Choroid plexus epithelial cell (primary cell): ENCODE measurements at regions not wholly inside any gene's neighbourhood (a gene's known extent, or its start where the extent isn't known, plus 50 kb on each side); places are given as distances from the start of the nearest gene placed in this dataset.
"Not testable (repeated sequence)": the region's sequence is repeated elsewhere in the genome, so short reads cannot be mapped to it uniquely, and the experiment has no call there.

Experiments used
- DNase-seq: peaks from one replicate; pipeline ENCODE4 v3.0.0-alpha.2; 2010; ENCODE audit warnings: low read depth
- H3K4me3 ChIP-seq: 2 replicates; pipeline ENCODE4 v1.5.1; 2011; ENCODE audit warnings: low read depth, mild to moderate bottlenecking, control low read depth, low read length, moderate library complexity
- TF ChIP-seq, protein P1 (sequence below): conservative IDR thresholded peaks from 2 replicates; pipeline ENCODE4 v1.5.1; 2011; ENCODE audit warnings: low read depth, mild to moderate bottlenecking, control low read depth, inconsistent platforms, low read length, moderate library complexity

DNA sequence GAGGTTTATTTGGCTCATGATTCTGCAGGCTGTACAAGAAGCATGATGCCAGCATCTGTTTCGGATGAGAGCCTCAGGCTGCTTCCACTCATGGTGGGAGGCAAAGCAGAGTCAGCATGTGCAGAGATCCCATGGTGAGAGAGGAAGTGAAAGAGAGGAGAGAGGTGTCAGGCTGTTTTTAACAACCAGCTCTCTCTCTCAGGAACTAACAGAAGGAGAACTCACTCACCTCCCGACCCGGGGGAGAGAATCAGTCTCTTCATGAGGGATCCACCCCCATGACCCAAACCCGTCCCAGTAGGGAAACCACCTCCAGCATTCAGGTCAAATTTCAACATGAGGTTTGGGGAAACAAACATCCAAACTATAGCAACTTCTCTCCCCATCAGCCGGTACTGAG is 187.7 kb downstream of the ENC1 start:
- no peak overlapping the region for H3K4me3 ChIP-seq
- peak; percentile 10 for DNase-seq
- TF ChIP-seq, protein P1, sequence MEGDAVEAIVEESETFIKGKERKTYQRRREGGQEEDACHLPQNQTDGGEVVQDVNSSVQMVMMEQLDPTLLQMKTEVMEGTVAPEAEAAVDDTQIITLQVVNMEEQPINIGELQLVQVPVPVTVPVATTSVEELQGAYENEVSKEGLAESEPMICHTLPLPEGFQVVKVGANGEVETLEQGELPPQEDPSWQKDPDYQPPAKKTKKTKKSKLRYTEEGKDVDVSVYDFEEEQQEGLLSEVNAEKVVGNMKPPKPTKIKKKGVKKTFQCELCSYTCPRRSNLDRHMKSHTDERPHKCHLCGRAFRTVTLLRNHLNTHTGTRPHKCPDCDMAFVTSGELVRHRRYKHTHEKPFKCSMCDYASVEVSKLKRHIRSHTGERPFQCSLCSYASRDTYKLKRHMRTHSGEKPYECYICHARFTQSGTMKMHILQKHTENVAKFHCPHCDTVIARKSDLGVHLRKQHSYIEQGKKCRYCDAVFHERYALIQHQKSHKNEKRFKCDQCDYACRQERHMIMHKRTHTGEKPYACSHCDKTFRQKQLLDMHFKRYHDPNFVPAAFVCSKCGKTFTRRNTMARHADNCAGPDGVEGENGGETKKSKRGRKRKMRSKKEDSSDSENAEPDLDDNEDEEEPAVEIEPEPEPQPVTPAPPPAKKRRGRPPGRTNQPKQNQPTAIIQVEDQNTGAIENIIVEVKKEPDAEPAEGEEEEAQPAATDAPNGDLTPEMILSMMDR = no peak

DNA sequence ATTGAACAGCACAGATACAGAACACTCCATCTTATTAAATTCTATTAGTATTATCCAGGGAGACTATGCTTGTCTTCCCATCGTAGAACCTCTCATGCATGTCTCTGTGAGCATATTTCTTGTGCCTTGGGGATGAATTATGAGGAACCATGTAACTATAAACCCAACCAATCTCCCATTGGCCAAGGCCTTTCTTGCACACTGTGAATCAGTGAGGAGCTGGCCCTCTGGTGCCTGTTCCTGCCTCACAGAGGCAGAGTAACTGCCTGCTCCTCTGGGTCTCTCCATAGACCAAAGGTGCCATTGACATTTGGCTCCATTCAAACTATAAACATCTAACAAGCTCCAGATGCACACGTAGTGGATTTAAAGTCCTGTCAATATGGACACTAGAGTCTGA is 190.4 kb downstream of the ENC1 start:
- no peak overlapping the region for H3K4me3 ChIP-seq
- no peak for DNase-seq
- TF ChIP-seq, protein P1 = no peak

DNA sequence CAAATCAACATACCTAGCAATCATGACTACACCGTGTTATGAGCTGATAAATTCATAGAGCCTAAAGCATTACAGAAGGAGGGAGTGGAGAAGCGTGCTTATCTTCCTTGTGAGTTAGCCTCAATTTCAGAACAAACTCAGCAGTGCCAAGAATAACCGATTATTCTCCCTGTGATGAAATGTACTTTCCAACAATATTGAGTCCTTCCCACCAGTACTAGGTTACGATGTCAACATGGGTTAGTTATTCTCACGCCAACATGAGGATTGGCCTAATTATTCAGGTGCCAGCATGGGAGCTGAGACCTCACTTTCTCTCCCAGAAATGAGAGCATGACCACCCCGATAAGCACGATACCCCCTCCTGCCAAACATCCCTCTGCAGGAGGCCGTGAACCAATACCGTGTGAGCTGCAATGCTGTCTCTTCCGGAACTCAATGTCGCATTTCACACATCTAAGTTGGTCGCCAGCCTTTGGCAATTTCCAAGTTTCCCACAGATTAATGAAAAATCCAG is 193.7 kb downstream of the ENC1 start:
- peak; percentile 74 for DNase-seq
- TF ChIP-seq, protein P1 = no peak
- no peak overlapping the region for H3K4me3 ChIP-seq

DNA sequence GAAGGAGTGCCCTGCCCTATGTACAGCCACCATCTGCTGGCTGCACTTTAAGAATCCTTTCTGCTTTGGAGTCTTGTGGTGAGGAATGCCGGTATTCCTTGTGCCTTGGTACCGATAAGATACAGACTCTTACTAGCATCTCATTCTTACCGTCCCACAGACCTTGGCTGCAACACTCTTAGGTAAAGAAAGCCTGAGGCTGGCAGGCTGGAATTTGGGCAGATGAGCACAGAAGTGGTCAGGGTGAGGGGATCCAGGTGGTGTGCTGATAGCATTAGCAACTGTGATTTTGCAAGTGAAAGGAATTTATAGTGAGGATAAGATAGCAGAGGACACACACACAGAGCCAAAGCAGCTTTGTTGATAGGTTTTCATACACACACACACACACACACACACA is 198.1 kb downstream of the ENC1 start:
- H3K4me3 ChIP-seq = no peak overlapping the region
- peak; percentile 28 for DNase-seq
- TF ChIP-seq, protein P1 = no peak

DNA sequence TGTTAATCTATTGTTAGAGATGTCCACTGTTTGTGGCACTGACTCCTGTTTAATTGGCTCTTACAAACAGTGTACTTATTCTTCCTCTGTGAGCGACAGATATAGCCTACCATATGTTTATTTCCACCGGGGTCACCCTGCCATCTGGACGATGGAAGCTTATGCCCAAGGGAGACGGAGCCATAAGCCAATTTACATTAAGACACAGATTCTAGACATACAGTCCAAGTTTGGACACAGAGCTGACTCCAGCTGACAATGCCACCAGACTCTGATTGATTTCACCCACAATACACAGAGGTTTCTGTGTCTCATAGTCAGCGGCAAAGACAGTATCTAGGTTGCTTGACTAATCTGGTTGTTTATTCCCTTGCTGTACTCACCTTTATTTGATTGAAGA is 198.9 kb downstream of the ENC1 start:
- no peak for DNase-seq
- TF ChIP-seq, protein P1 = no peak
- H3K4me3 ChIP-seq = no peak overlapping the region

DNA sequence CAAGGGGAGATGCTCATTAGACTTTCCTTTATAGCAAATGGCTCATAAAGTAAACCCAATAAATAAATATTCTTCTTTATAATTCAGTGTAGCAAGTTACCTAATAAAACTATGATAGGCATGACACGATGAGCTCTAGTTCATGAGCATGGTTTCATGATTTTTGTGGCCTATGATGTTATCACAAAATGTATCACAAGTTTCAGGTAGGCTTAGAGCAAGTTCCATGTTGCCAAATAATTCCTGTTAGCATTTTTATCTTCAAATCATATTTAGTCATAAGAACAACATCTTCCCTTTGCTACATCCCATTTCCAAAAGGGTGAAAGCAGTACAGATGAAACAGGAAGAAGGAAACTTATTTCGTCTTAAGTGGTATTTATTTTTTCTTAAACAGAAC is 200.2 kb downstream of the ENC1 start:
- TF ChIP-seq, protein P1 = no peak
- DNase-seq = no peak
- H3K4me3 ChIP-seq = no peak overlapping the region

DNA sequence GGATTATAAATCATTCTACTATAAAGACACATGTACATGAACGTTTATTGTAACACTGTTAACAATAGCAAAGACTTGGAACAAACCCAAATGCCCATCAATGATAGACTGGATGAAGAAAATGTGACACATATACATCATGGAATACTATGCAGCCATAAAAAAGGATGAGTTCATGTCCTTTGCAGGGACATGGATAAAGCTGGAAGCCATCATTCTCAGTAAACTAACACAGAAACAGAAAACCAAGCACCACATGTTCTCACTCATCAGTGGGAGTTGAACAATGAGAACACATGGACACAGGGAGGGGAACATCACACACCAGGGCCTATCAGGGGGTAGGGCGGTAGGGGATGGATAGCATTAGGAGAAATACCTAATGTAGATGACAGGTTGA is 202.7 kb downstream of the ENC1 start:
- H3K4me3 ChIP-seq, DNase-seq: not testable (repeated sequence)
